Dermis blood vessel endothelial cell (primary cell): ENCODE measurements at regions not wholly inside any gene's neighbourhood (a gene's known extent, or its start where the extent isn't known, plus 50 kb on each side); places are given as distances from the start of the nearest gene placed in this dataset.

Source experiments
- DNase-seq: peaks from one replicate; pipeline ENCODE4 v3.0.0; 2010

DNA sequence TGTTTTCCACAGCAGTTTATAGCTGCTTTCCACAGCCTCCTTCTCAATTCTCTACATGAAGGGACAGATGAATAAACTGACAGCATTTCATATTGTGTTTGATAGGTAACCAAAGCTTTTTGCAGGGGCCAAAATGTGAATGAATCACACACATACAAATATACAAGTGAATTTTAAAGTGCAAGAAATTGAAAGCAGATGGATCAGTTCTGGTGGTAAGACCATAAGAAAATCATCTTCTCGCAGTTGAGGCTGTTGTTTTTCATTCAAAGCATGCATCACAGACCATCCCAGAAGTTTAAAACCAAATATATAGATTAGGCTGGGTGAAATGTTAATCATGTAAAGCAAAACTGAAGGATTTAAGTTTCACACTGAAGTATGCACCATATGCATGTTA is 1569.4 kb downstream of the PCDH9 start:
- DNase-seq = no peak

DNA sequence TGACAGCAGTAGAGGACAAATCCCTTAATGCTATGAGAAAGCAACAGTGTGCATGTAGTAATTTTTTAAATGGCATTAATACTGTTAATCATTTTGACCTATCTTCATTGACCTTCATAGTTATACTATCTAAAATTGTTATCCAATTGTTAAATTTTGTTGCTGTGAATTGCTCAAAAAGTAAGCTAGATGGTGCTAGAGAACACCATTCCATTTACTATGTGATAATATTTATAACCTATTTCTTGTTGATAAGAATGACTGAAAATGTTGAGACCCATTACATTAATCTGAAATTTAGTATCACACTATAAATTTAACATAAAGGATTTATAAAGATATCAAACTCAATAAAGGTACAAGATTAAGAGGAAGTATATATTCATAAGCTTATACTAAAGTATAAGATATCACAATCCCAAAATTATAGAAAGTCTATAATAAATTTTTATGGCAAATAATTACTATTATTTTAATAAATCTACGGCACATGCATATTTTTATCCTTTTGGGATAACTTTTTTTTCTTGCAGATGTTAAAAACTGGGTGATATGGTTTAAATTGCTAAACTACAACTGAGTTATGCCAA is 1573.3 kb downstream of the PCDH9 start:
- DNase-seq = peak; percentile 55

DNA sequence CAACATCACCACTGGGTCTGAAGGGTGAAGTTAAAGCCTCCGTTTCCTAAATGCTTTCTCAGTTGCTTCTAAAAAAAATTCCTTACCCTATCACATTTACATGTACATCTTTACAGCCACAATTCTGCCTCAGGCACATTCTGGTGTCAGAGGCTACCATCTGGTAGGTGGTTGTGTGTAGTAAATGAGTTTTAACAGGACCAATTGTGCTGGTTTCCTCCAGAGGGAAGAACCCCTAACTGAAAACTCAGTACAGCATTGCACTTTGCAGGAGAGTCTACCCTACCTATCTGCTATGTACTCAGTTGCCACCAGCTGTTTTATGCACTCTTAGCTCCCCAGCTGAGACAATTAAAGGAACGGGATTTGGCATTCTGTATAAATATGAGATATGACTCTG is 1576.5 kb downstream of the PCDH9 start:
- no peak for DNase-seq

DNA sequence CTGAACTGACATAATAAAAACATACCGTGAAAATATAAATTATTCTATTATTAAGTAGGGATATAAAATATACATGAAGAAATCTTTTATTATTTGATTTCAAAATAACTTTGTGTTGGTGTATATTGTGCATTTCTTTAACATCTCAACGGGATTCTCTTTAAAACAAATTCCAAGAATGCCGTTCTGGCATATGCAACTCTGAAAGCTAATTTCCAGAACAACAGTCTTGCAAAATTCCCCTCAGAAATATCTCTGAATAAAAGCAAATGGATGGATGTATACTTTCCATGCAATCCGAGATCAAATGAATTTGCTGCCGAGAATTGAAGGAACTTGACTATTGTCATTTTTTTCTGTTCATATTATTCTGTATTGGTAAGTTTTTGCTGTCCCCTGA is 1579.8 kb downstream of the PCDH9 start:
- no peak for DNase-seq

GRCh38 chr13:65642996-65643395 is 1587.1 kb downstream of the PCDH9 start:
- DNase-seq = no peak

GRCh38 chr13:65642301-65642700 is 1587.8 kb downstream of the PCDH9 start:
- no peak for DNase-seq

GRCh38 chr13:65638572-65639168 is 1591.5 kb downstream of the PCDH9 start:
- DNase-seq = peak; percentile 63

DNA sequence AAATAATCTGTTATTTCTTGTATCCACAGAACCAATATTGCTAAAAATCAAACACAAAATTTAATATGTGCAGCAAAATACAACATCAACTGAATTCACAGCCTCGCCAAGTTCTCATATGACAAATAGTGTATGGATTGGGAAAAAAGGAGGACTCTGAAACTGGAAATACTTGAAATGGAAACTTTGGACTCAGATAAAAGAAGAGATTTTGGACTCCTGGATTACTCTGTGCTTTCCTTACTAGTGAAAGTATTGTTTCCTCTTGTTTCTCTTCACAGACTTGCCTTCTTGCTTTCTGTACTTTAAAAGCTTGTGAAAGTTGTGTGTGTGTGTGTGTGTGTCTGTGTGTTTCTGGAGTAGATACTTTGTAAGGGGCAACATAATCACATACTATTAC is 1596.3 kb downstream of the PCDH9 start:
- no peak for DNase-seq

DNA sequence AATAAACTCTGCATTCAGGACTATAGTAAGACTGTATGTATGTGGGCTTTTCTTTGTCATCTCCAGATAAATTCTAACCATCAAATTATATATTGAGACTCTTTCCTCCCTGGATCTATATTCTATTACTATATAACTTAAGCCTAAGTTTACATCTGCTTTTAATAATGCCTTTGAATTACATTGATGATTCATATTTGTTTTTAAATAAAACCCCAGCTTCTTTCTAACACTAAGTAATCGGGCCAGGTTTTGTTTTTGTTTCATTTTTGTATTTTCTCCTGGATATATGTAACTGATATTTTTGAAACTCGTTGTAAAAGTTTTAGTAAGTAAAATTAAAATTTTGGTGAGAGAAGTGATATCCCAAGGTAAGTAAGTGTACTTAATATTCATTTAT is 1599.1 kb downstream of the PCDH9 start:
- DNase-seq = no peak

- no peak for DNase-seq
Measured at GRCh38 chr13:65629926-65630325, 1600.2 kb downstream of the PCDH9 start.

DNA sequence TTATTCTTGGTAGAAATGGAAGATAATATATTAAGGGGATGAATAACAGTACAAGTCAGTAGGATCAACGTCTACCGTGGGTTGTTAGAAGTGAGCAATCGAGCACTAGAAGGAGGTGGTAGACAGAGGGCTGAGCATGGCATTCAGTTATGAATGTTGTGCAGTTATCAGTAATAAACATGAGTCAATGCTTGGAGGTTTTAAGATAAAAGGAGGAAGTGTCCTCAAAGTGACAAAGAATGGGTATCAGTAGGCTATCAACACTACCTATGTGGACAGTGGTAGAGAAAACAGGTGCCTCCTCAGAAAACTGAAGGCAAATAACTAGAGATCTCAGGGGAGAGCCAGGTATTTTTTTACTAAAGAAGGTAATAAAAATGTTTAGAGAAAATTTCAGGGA is 1607.0 kb downstream of the PCDH9 start:
- no peak for DNase-seq

DNA sequence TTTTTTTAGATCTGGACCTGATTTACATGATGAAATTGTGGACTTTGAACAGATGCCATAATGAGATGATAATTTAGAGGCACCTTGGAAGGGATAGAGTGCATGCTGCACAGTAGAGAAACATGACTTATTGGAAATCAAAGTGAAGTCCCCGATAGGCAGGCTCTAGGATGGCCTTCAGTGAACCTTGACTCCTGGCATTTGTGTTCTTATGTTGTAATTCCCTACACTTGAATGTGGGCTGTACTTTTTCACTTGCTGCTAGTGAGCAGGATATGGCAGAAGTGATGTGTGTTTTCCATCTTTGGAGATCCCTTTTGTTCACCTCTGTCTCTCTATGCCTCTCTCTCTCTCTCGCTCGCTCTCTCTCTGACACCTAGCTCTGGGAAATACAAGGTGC is 1614.6 kb downstream of the PCDH9 start:
- no peak for DNase-seq

GRCh38 chr13:65613004-65613403 is 1617.1 kb downstream of the PCDH9 start:
- DNase-seq = no peak

DNA sequence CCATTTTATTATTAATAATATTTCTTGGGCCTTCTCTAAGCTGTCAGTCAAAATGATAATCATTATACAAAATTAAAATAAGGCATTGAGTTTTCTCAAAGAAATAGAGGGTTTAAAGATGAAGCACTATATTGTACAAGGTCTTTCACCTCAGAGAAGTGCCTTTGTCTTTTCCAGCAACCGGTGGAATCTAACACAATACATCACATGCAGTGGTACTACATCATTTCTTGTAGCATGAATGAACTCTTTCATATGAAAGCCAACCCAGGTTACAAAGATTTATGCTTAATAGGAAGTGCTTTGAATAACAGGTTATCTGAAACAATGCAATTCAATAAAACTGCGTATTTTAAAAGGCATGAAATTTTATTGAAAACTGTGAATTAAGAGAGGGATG is 1620.8 kb downstream of the PCDH9 start:
- DNase-seq = no peak

GRCh38 chr13:65606622-65607021 is 1623.5 kb downstream of the PCDH9 start:
- DNase-seq = no peak

- no peak for DNase-seq
Measured at GRCh38 chr13:65605396-65605795, 1624.7 kb downstream of the PCDH9 start.

- no peak for DNase-seq
Measured at GRCh38 chr13:65603160-65603559, 1627.0 kb downstream of the PCDH9 start.

GRCh38 chr13:65601855-65602254 is 1628.3 kb downstream of the PCDH9 start:
- DNase-seq = no peak

GRCh38 chr13:65600702-65601101 is 1629.4 kb downstream of the PCDH9 start:
- DNase-seq = no peak

- no peak for DNase-seq
Measured at GRCh38 chr13:65597839-65598818, 1632.0 kb downstream of the PCDH9 start.

DNA sequence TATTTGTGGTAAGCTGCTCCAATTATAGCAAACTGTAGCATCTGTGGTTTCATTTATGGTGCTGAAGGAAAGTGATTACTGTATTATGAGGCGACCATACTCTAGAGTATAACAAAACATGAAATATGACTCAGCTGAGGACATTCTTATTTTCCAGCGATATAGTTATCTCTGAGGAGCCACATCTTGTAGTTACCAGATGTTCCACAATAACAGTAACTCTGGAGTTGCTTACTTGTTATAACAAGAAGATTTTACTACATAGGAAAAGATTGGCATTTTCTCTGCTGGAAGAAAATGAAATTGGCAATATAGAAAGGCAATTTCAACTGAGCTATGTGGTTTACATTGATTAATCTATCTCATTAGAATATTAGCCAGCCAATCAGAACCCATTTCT is 1634.2 kb downstream of the PCDH9 start:
- DNase-seq = no peak

DNA sequence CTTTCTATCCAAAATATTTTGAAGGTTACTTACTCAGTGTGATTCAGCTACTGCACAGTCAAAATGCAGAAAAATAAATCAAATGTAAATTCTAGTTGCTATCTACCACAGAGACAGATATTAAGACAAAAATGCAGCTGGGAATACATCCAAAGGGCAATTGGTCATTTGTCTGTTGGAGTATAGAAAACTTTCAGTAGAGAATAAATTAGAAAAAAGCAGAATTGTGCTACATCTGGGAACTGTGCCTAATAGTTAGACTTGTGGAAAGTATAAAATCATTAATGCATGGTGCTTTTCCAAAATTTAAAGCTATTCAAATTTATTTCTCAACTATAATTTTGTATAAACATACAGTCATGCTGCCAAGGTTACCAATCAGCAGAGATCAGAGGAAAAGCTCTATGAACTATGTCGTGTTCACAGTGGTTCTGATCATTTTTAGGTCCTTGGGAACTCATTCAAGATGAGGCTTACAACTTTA is 1635.8 kb downstream of the PCDH9 start:
- DNase-seq = no peak

GRCh38 chr13:65593298-65593874 is 1636.8 kb downstream of the PCDH9 start:
- no peak for DNase-seq
